ENCODE measurements at regions not wholly inside any gene's neighbourhood (a gene's known extent, or its start where the extent isn't known, plus 50 kb on each side); places are given as distances from the start of the nearest gene placed in this dataset.

- Histone ChIP-seq H3K36me3 (ENCODE audit: control insufficient read depth in 2 of 2, extremely low read depth in 1 of 2, insufficient read depth in 2 of 2, low read length in 2 of 2) (no peaks in the 10 kb centered on the region), H3K9me1 (replicated peaks; ENCODE audit: control insufficient read depth, extremely low read depth, insufficient read depth, low read length) (no peaks in the 10 kb centered on the region), H4K20me1 (replicated peaks; ENCODE audit: control insufficient read depth, extremely low read depth, insufficient read depth, low read length) (no peaks in the 10 kb centered on the region), H3K27me3 (ENCODE audit: control insufficient read depth in 2 of 2, insufficient read depth in 2 of 2, low read length in 2 of 2) (no peaks in the 10 kb centered on the region), H3K9me3 (replicated peaks; ENCODE audit: control insufficient read depth, insufficient read depth, low read length) (no peaks in the 10 kb centered on the region), H2AFZ (ENCODE audit: low read depth, low read length) (no peak overlapping the region), H3K4me1 (ENCODE audit: control insufficient read depth, extremely low read depth, insufficient read depth, low read length) (no peaks in the 10 kb centered on the region), H3K79me2 (ENCODE audit: control insufficient read depth, insufficient read depth, low read length) (no peaks in the 10 kb centered on the region), H3K4me3 (replicated peaks in 1 of 3; ENCODE audit: insufficient read depth in 1 of 3, low read depth in 1 of 3, low read length in 3 of 3) (no peak overlapping the region), H3K4me2 (ENCODE audit: insufficient read depth, low read length) (no peak overlapping the region), H3K9ac (replicated peaks; ENCODE audit: extremely low read depth, insufficient read depth, low read length) (no peak overlapping the region), H3K27ac (ENCODE audit: insufficient read depth, low read depth, low read length) (no peak overlapping the region)
- ChIA-PET CTCF (no interaction called here), POLR2A (no interaction called here)
- intact Hi-C loops (cut with micrococcal nuclease) (no loop called here), dilution Hi-C loops (cut with MboI; ENCODE audit: extremely low pct_ligation_motif_present, low sequenced_read_pairs) (no loop called here)
- DNase-seq (ENCODE audit: low read depth, low spot score) (no peak), FAIRE-seq (no peak)
- TF ChIP-seq GATA2 (IDR thresholded peaks at IDR 0.05; ENCODE audit: insufficient read depth, insufficient read length, low read depth, low read length) (no peak), FOS (IDR thresholded peaks at IDR 0.05; ENCODE audit: borderline replicate concordance, insufficient read depth, low read length) (no peak), EZH2 (IDR thresholded peaks at IDR 0.05; ENCODE audit: borderline replicate concordance, low read depth, low read length, severe bottlenecking) (no peak), MAX (IDR thresholded peaks at IDR 0.05; ENCODE audit: insufficient read depth, insufficient read length) (no peak), JUN (IDR thresholded peaks at IDR 0.05; ENCODE audit: borderline replicate concordance, insufficient read depth, insufficient read length, low read depth) (no peak), POLR2AphosphoS5 (IDR thresholded peaks at IDR 0.05; ENCODE audit: insufficient read depth, low read depth, low read length) (no peak), CTCF (IDR thresholded peaks at IDR 0.05; ENCODE audit: extremely low read depth in 1 of 2, insufficient read depth in 1 of 2, low read depth in 1 of 2, low read length in 2 of 2) (no peak), POLR2A (IDR thresholded peaks at IDR 0.05; ENCODE audit: low read depth, low read length) (no peak), MYC (IDR thresholded peaks at IDR 0.05; ENCODE audit: low read depth, low read length) (no peak)
- BruUV-seq (replicated peaks): no TSS peak
Measured at GRCh38 chr5:106303911-106304310, 1366.8 kb downstream of the EFNA5 start.

Data from endothelial cell of umbilical vein (primary cell).